ENCODE measurements at regions not wholly inside any gene's neighbourhood (a gene's known extent, or its start where the extent isn't known, plus 50 kb on each side); places are given as distances from the start of the nearest gene placed in this dataset.

DNA sequence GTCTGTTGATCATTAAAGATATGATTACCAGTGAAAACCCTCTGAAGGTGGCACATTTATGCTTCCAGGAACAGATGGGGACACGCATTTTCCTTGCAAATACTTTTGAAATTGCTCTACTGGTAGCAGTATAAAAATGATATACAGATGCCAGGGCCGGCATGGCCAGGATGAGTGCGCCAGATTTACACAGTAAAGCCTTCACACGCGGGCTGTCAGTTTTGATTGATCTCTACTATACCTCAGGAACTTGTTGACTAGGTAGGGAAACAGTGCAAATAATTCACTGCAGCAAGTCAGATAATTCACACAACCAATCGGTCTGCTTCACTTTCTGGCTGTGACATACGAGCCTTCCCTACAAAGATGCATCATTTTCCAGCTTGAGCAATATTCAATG, 123.2 kb upstream of the BARHL2 start:
- WGBS, 2 donors: 49 to 52% methylated on average over 7 of the region's 7 CpGs
- H3K9me3 ChIP-seq: no peaks in the 10 kb centered on the region
- no peak for ATAC-seq
- no peak overlapping the region for H3K27ac ChIP-seq
- H3K4me3 ChIP-seq: no peak overlapping the region
- peaks cover 0 to 5% (median 0%) of the 10 kb centered on the region in 3 donors for H3K4me1 ChIP-seq
- FAIRE-seq: no peak
- no peak for DNase-seq
- intact Hi-C loops (cut with DNase I): no loop called here
- no peaks in the 10 kb centered on the region for H3K36me3 ChIP-seq
- TF ChIP-seq, protein P1, sequence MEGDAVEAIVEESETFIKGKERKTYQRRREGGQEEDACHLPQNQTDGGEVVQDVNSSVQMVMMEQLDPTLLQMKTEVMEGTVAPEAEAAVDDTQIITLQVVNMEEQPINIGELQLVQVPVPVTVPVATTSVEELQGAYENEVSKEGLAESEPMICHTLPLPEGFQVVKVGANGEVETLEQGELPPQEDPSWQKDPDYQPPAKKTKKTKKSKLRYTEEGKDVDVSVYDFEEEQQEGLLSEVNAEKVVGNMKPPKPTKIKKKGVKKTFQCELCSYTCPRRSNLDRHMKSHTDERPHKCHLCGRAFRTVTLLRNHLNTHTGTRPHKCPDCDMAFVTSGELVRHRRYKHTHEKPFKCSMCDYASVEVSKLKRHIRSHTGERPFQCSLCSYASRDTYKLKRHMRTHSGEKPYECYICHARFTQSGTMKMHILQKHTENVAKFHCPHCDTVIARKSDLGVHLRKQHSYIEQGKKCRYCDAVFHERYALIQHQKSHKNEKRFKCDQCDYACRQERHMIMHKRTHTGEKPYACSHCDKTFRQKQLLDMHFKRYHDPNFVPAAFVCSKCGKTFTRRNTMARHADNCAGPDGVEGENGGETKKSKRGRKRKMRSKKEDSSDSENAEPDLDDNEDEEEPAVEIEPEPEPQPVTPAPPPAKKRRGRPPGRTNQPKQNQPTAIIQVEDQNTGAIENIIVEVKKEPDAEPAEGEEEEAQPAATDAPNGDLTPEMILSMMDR (IDR thresholded peaks at IDR 0.05): no peak
- peaks cover 0 to 4% (median 0%) of the 10 kb centered on the region in 4 donors for H3K27me3 ChIP-seq

DNA sequence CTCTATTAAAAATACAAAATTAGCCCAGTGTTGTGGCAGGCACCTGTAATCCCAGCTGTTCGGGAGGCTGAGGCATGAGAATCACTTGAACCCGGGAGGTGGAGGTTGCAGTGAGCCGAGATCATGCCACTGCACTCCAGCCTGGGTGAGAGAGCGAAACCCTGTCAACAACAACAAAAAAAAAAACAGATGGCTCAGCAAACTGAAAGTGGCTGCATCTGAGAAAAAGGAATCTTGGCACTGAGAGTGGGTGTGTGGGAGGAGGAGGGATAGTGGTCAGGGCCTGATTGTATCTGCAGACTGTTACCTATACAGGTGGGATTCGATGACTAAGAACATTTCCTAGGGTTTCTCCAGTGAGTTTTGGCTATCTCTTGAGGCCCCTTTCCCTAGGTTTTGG, 122.2 kb upstream of the BARHL2 start:
- DNase-seq (no peak), ATAC-seq (no peak), FAIRE-seq (no peak)
- peaks cover 0 to 4% (median 0%) of the 10 kb centered on the region in 4 donors for H3K27me3 ChIP-seq
- no peaks in the 10 kb centered on the region for H3K36me3 ChIP-seq
- peaks cover 0 to 5% (median 0%) of the 10 kb centered on the region in 3 donors for H3K4me1 ChIP-seq
- 76 to 78% methylated on average over 5 of the region's 5 CpGs for WGBS, 2 donors
- H3K27ac ChIP-seq: no peak overlapping the region
- H3K9me3 ChIP-seq: no peaks in the 10 kb centered on the region
- intact Hi-C loops (cut with DNase I): no loop called here
- H3K4me3 ChIP-seq: no peak overlapping the region
- TF ChIP-seq, protein P1 (IDR thresholded peaks at IDR 0.05): no peak

DNA sequence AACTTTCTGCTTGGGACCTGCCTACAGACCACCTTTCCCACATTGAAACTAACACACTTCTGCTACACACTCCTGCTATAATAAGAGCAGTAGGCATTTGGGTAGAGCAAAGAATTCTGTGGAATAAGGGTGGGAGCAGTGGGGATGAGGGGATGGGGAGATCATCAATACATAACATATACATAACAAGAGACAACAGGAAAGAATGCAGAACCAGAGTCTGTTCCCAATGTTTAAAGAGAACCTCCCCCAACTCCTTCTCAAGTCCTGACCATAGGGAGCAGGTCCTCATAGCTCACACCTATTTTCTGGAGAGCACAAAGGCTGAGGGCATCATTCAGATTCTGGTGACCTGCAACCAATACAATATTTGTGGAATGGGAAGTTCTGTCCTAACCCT, 121.6 kb upstream of the BARHL2 start:
- peaks cover 0 to 5% (median 0%) of the 10 kb centered on the region in 3 donors for H3K4me1 ChIP-seq
- no peak overlapping the region for H3K27ac ChIP-seq
- FAIRE-seq (no peak), DNase-seq (no peak), ATAC-seq (no peak)
- TF ChIP-seq, protein P1 (IDR thresholded peaks at IDR 0.05): no peak
- no peaks in the 10 kb centered on the region for H3K9me3 ChIP-seq
- no peaks in the 10 kb centered on the region for H3K36me3 ChIP-seq
- intact Hi-C loops (cut with DNase I): no loop called here
- H3K27me3 ChIP-seq: peaks cover 0 to 4% (median 0%) of the 10 kb centered on the region in 4 donors
- no peak overlapping the region for H3K4me3 ChIP-seq

DNA sequence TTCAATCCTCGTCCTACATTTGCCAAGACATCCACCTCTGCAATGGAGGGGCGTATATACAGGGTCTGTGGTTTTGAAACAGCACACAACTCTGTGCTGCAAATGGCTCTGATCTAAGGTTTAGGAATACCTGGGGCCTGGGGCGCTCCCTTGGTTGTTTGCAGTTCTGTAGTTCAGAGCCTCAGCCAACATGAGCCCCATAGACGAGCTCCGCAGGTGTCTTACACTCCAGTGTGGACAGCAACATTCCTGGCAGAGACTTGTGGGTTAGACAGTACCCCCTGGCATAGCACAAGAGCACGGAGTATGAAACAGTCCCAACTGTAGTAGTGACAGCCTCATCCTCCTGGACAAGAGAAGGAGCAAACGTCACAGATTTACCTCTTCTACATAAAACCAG, 120.3 kb upstream of the BARHL2 start:
- Histone ChIP-seq H3K4me1 (peaks cover 0 to 5% (median 0%) of the 10 kb centered on the region in 3 donors), H3K36me3 (no peaks in the 10 kb centered on the region), H3K9me3 (no peaks in the 10 kb centered on the region), H3K27ac (no peak overlapping the region), H3K27me3 (peaks cover 0 to 4% (median 0%) of the 10 kb centered on the region in 4 donors), H3K4me3 (no peak overlapping the region)
- DNase-seq: no peak
- no peak for ATAC-seq
- intact Hi-C loops (cut with DNase I): no loop called here
- TF ChIP-seq, protein P1 (IDR thresholded peaks at IDR 0.05): no peak
- 66 to 78% methylated on average over 7 of the region's 7 CpGs for WGBS, 2 donors
- FAIRE-seq: no peak

DNA sequence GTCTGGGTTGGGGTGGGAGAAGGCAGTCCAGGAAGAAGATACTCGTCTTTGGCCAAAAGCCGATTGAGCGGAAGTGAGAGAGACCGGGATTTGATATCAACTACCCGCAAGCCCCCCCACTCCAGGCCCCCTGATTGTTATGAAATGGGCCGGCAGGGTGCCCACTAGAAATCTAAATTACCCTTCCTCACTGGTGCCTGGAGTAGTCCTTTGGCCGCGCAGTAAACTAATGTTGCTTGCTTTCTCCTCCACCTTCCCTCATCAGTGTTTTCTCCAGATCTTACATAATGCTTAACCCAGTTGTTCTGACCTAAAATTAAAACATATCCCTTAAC, 119.2 kb upstream of the BARHL2 start:
- no peak overlapping the region for H3K27ac ChIP-seq
- H3K36me3 ChIP-seq: no peaks in the 10 kb centered on the region
- DNase-seq: no peak
- ATAC-seq: no peak
- H3K4me3 ChIP-seq: no peak overlapping the region
- intact Hi-C loops (cut with DNase I): no loop called here
- H3K27me3 ChIP-seq: peaks cover 0 to 4% (median 0%) of the 10 kb centered on the region in 4 donors
- peaks cover 0 to 5% (median 0%) of the 10 kb centered on the region in 3 donors for H3K4me1 ChIP-seq
- WGBS, 2 donors: 38 to 46% methylated on average over 8 of the region's 8 CpGs
- H3K9me3 ChIP-seq: no peaks in the 10 kb centered on the region
- TF ChIP-seq, protein P1 (IDR thresholded peaks at IDR 0.05): no peak
- FAIRE-seq: no peak
